H1 (cell line): ENCODE measurements at regions not wholly inside any gene's neighbourhood (a gene's known extent, or its start where the extent isn't known, plus 50 kb on each side); places are given as distances from the start of the nearest gene placed in this dataset.

Experiments used
- CTCF ChIA-PET: fragments of 300-600 bp; sonication (Branson Sonifier 250); formaldehyde crosslinking; loops from one replicate; lab custom pipeline; 2021; ENCODE audit not compliant: partially characterized antibody; lab: Charles Lee
- POLR2A ChIA-PET: fragments of 300-600 bp; sonication (Branson Sonifier 250); formaldehyde crosslinking; loops from one replicate; lab custom pipeline; 2021; ENCODE audit warnings: inconsistent platforms; ENCODE audit not compliant: partially characterized antibody; lab: Charles Lee
- DNase-seq, 2 experiments: peaks; one replicate each; pipeline versions ENCODE4 v3.0.0 to v3.0.0-alpha.2; 2010 to 2022; ENCODE audit warnings: low spot score in 2 of 2, low read depth in 1 of 2, mixed read lengths in 1 of 2
- FAIRE-seq: peaks from 2 replicates; lab custom pipeline; 2011; peaks lifted over from hg19 to GRCh38; lab: Jason Lieb, UNC
- H2AFZ ChIP-seq: 2 replicates; pipeline ENCODE4 v1.8.1; 2012; ENCODE audit warnings: low read length, inconsistent platforms
- H2AK5ac ChIP-seq: 2 replicates; pipeline ENCODE4 v1.6.1; 2013; ENCODE audit warnings: low read depth, low read length
- H2BK120ac ChIP-seq: replicated peaks from 2 replicates; pipeline ENCODE3; 2013; ENCODE audit warnings: low read depth, low read length, inconsistent platforms
- H2BK12ac ChIP-seq: 2 replicates; pipeline ENCODE4 v1.6.1; 2013; ENCODE audit warnings: low read depth, low read length
- H2BK15ac ChIP-seq: 2 replicates; pipeline ENCODE4 v1.6.1; 2013; ENCODE audit warnings: low read length
- H2BK20ac ChIP-seq: 2 replicates; pipeline ENCODE4 v1.6.1; 2013; ENCODE audit warnings: low read length
- H2BK5ac ChIP-seq: 2 replicates; pipeline ENCODE4 v1.6.1; 2013; ENCODE audit warnings: low read depth, low read length
- H3K14ac ChIP-seq: 2 replicates; pipeline ENCODE4 v1.6.1; 2013; ENCODE audit warnings: inconsistent platforms; ENCODE audit not compliant: insufficient read length
- H3K18ac ChIP-seq: 2 replicates; pipeline ENCODE4 v1.6.1; 2013; ENCODE audit warnings: low read length; ENCODE audit errors: extremely low read depth
- H3K23ac ChIP-seq: 2 replicates; pipeline ENCODE4 v1.6.1; 2013; ENCODE audit warnings: inconsistent platforms; ENCODE audit not compliant: insufficient read length
- H3K23me2 ChIP-seq: 2 replicates; pipeline ENCODE4 v1.6.1; 2013; ENCODE audit warnings: low read depth, low read length
- H3K27ac ChIP-seq: 2 replicates; pipeline ENCODE4 v1.6.1; 2011; ENCODE audit warnings: low read depth, low read length, inconsistent platforms
- H3K27me3 ChIP-seq, 4 experiments: replicated peaks in 1 of 4; 1 replicate in 1 of 4; 2 replicates in 3 of 4; pipeline versions ENCODE4 v1.6.1 to v1.8.1; 2011 to 2013; ENCODE audit warnings: low read length in 3 of 4, mild to moderate bottlenecking in 3 of 4, inconsistent platforms in 2 of 4, mixed read lengths in 2 of 4, moderate library complexity in 1 of 4; ENCODE audit not compliant: control insufficient read depth in 3 of 4, insufficient read depth in 3 of 4; ENCODE audit errors: extremely low read depth in 1 of 4
- H3K36me3 ChIP-seq, 4 experiments: 2 replicates each; pipeline versions ENCODE4 v1.6.1 to v1.8.1; 2011 to 2013; ENCODE audit warnings: mild to moderate bottlenecking in 4 of 4, low read length in 3 of 4, moderate library complexity in 2 of 4, control low read depth in 1 of 4, inconsistent platforms in 1 of 4; ENCODE audit not compliant: insufficient read depth in 4 of 4, control insufficient read depth in 2 of 4
- H3K4ac ChIP-seq: replicated peaks from 2 replicates; pipeline ENCODE3; 2013; ENCODE audit warnings: low read length, low read depth, mixed read lengths, inconsistent platforms; ENCODE audit not compliant: insufficient read length
- H3K4me1 ChIP-seq, 4 experiments: replicated peaks in 1 of 4; 1 replicate in 1 of 4; 2 replicates in 3 of 4; pipeline versions ENCODE4 v1.6.1 to v1.8.1; 2011 to 2013; ENCODE audit warnings: low read length in 3 of 4, inconsistent platforms in 2 of 4, mixed read lengths in 1 of 4; ENCODE audit not compliant: insufficient read depth in 4 of 4, control insufficient read depth in 3 of 4
- H3K4me2 ChIP-seq, 2 experiments: 2 replicates each; pipeline versions ENCODE4 v1.6.1 to v1.8.1; 2011 to 2013; ENCODE audit warnings: low read depth in 2 of 2, low read length in 2 of 2, control low read depth in 1 of 2, inconsistent platforms in 1 of 2, mild to moderate bottlenecking in 1 of 2; ENCODE audit not compliant: insufficient read depth in 1 of 2
- H3K4me3 ChIP-seq, 4 experiments: fragments of 200-600, 300-600 bp in 1 of 4; sonication (generic), shearing (Covaris generic), sonication (Bioruptor Twin) in 1 of 4; 2 replicates each; pipeline versions ENCODE4 v1.5.1 to v1.8.1; 2011 to 2016; ENCODE audit warnings: low read length in 4 of 4, low read depth in 3 of 4, control low read depth in 2 of 4, inconsistent platforms in 2 of 4, mild to moderate bottlenecking in 2 of 4, mixed read lengths in 1 of 4, moderate library complexity in 1 of 4; ENCODE audit not compliant: insufficient read depth in 2 of 4; ENCODE audit errors: extremely low read depth in 1 of 4
- H3K56ac ChIP-seq: replicated peaks from 2 replicates; pipeline ENCODE3; 2013; ENCODE audit warnings: low read depth, mild to moderate bottlenecking, mixed read lengths, low read length, inconsistent platforms; ENCODE audit not compliant: insufficient read length
- H3K79me1 ChIP-seq: 2 replicates; pipeline ENCODE4 v1.6.1; 2013; ENCODE audit warnings: low read depth, low read length, control low read depth
- H3K79me2 ChIP-seq, 2 experiments: 2 replicates each; pipeline versions ENCODE4 v1.6.1 to v1.8.1; 2012 to 2013; ENCODE audit warnings: low read length in 2 of 2, mild to moderate bottlenecking in 2 of 2, inconsistent platforms in 1 of 2; ENCODE audit not compliant: insufficient read depth in 2 of 2, control insufficient read depth in 1 of 2
- H3K9ac ChIP-seq, 4 experiments: replicated peaks in 1 of 4; 1 replicate in 1 of 4; 2 replicates in 3 of 4; pipeline versions ENCODE4 v1.6.1 to v1.8.1; 2011 to 2013; ENCODE audit warnings: low read depth in 3 of 4, low read length in 3 of 4, control low read depth in 2 of 4, mild to moderate bottlenecking in 2 of 4, moderate library complexity in 2 of 4, inconsistent platforms in 1 of 4; ENCODE audit errors: extremely low read depth in 1 of 4
- H3K9me3 ChIP-seq, 2 experiments: 2 replicates each; pipeline versions ENCODE4 v1.6.1 to v1.8.1; 2012 to 2013; ENCODE audit warnings: mild to moderate bottlenecking in 2 of 2, moderate library complexity in 2 of 2, control low read depth in 1 of 2, inconsistent platforms in 1 of 2, low read depth in 1 of 2, low read length in 1 of 2, mixed read lengths in 1 of 2; ENCODE audit not compliant: insufficient read depth in 2 of 2
- H4K20me1 ChIP-seq, 2 experiments: replicated peaks in 1 of 2; 2 replicates each; pipeline versions ENCODE3 to v1.8.1; 2011 to 2013; ENCODE audit warnings: inconsistent platforms in 2 of 2, low read length in 2 of 2, mild to moderate bottlenecking in 1 of 2; ENCODE audit not compliant: insufficient read depth in 2 of 2, control insufficient read depth in 1 of 2
- H4K5ac ChIP-seq: 2 replicates; pipeline ENCODE4 v1.6.1; 2013; ENCODE audit warnings: low read length, low read depth, mixed read lengths, inconsistent platforms; ENCODE audit not compliant: insufficient read length
- H4K8ac ChIP-seq: 2 replicates; pipeline ENCODE4 v1.8.0; 2013; ENCODE audit warnings: mild to moderate bottlenecking, moderate library complexity, low read length, inconsistent platforms; ENCODE audit not compliant: insufficient read depth; ENCODE audit errors: extremely low read depth
- H4K91ac ChIP-seq: replicated peaks from 2 replicates; pipeline ENCODE3; 2013; ENCODE audit warnings: low read length, mixed read lengths, inconsistent platforms; ENCODE audit not compliant: insufficient read length
- BACH1 ChIP-seq: IDR thresholded peaks from 2 replicates; pipeline ENCODE4 v1.6.1; 2012; ENCODE audit warnings: low read length, improper control_type of control experiment
- CBX8 ChIP-seq: fragments of 300-800, 300-1000 bp; sonication (generic); IDR thresholded peaks from 2 replicates; pipeline ENCODE4 v1.7.1; 2016; ENCODE audit warnings: low read depth, low read length, borderline replicate concordance
- CHD2 ChIP-seq: IDR thresholded peaks from 2 replicates; pipeline ENCODE4 v1.6.1; 2012; ENCODE audit warnings: low read length, improper control_type of control experiment
- FOSL1 ChIP-seq: IDR thresholded peaks from 2 replicates; pipeline ENCODE4 v1.6.1; 2011; ENCODE audit warnings: mild to moderate bottlenecking, low read depth, low read length, moderate library complexity; ENCODE audit not compliant: insufficient read depth
- JUN ChIP-seq: IDR thresholded peaks from 2 replicates; pipeline ENCODE4 v1.6.1; 2011; ENCODE audit warnings: low read depth, mild to moderate bottlenecking, improper control_type of control experiment, low read length
- KDM5A ChIP-seq: fragments of 200-600 bp; IDR thresholded peaks from 2 replicates; pipeline ENCODE4 v1.7.1; 2012; ENCODE audit warnings: mild to moderate bottlenecking, low read length, inconsistent platforms, mixed read lengths
- WGBS, 2 experiments: shearing (Covaris generic) in 1 of 2; methylation state at CpG; one replicate each; pipeline versions ENCODE4 v1.1.6 to v1.1.7; 2013 to 2015; ENCODE audit warnings: low lambda C conversion rate in 2 of 2, mixed read lengths in 2 of 2, inconsistent platforms in 1 of 2, low coverage in 1 of 2, missing lambda C conversion rate in 1 of 2; ENCODE audit not compliant: insufficient replicate concordance in 2 of 2, insufficient coverage in 1 of 2, insufficient read length in 1 of 2; ENCODE audit errors: extremely low coverage in 1 of 2, missing lambda C conversion rate in 1 of 2; 5-methylcytosine and 5-hydroxymethylcytosine counted together

DNA sequence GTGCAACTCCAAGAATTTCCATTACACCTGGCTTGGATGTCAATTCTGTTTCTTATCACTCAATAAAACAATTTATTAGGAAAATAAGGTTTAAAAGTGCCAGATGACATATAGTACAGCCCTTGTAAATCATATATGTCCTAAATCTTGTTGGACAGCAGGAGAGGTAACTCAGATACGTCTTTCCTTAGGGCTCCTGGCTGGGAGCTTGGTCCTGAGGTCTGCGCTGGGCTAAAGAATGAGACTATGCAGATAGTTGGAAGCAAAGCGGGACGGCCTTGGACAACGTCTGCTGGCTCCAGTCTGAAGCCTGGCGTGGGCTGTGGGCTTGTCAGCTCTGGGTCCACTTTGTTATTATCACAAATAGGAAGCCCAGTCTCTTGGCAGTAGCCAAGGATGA, 377.0 kb downstream of the DLEU7 start:
- no peak overlapping the region for H2BK15ac ChIP-seq
- H3K14ac ChIP-seq, result no peak overlapping the region
- no peaks in the 10 kb centered on the region for H3K23me2 ChIP-seq
- no peak overlapping the region for H3K18ac ChIP-seq
- H3K79me1 ChIP-seq, result no peaks in the 10 kb centered on the region
- no peaks in the 10 kb centered on the region for H3K79me2 ChIP-seq
- FAIRE-seq (no peak), DNase-seq (no peak)
- CTCF ChIA-PET, result interaction anchor here (1.1 kb wide), 1 partner anchor 11 kb away, joined by 3 read pairs; no protein-coding TSS in a partner anchor
- no peak overlapping the region for H4K8ac ChIP-seq
- POLR2A ChIA-PET, result interaction anchor here (1.5 kb wide), 1 partner anchor 10 kb away, joined by 3 read pairs; no protein-coding TSS in a partner anchor
- H2AK5ac ChIP-seq, result no peak overlapping the region
- no peak overlapping the region for H2BK120ac ChIP-seq
- no peaks in the 10 kb centered on the region for H3K4me1 ChIP-seq
- no peak overlapping the region for H3K4me2 ChIP-seq
- H3K36me3 ChIP-seq, result no peaks in the 10 kb centered on the region
- no peak overlapping the region for H3K9ac ChIP-seq
- H4K91ac ChIP-seq, result no peak overlapping the region
- H3K9me3 ChIP-seq, result no peaks in the 10 kb centered on the region
- H3K4ac ChIP-seq, result no peak overlapping the region
- H4K20me1 ChIP-seq, result no peaks in the 10 kb centered on the region
- no peak overlapping the region for H3K4me3 ChIP-seq
- H2BK12ac ChIP-seq, result no peak overlapping the region
- no peak for TF ChIP-seq BACH1
- TF ChIP-seq JUN, result no peak
- TF ChIP-seq FOSL1, result no peak
- no peak for TF ChIP-seq CHD2
- no peak for TF ChIP-seq KDM5A
- no peak for TF ChIP-seq CBX8
- no peak overlapping the region for H2BK5ac ChIP-seq
- H3K27me3 ChIP-seq, result no peaks in the 10 kb centered on the region
- no peak overlapping the region for H3K56ac ChIP-seq
- H3K23ac ChIP-seq, result no peak overlapping the region
- no peak overlapping the region for H2BK20ac ChIP-seq
- no peak overlapping the region for H4K5ac ChIP-seq
- WGBS, 2 experiments, result 89% methylated on average over 6 of the region's 6 CpGs; no CpG with 5 or more reads in 1 of the 2 experiments
- no peak overlapping the region for H2AFZ ChIP-seq
- no peak overlapping the region for H3K27ac ChIP-seq
